Hepatic stellate cell (primary cell): ENCODE measurements at regions not wholly inside any gene's neighbourhood (a gene's known extent, or its start where the extent isn't known, plus 50 kb on each side); places are given as distances from the start of the nearest gene placed in this dataset.

Experiments
- DNase-seq: peaks from one replicate; pipeline ENCODE4 v3.0.0; 2011; ENCODE audit warnings: low spot score

DNA sequence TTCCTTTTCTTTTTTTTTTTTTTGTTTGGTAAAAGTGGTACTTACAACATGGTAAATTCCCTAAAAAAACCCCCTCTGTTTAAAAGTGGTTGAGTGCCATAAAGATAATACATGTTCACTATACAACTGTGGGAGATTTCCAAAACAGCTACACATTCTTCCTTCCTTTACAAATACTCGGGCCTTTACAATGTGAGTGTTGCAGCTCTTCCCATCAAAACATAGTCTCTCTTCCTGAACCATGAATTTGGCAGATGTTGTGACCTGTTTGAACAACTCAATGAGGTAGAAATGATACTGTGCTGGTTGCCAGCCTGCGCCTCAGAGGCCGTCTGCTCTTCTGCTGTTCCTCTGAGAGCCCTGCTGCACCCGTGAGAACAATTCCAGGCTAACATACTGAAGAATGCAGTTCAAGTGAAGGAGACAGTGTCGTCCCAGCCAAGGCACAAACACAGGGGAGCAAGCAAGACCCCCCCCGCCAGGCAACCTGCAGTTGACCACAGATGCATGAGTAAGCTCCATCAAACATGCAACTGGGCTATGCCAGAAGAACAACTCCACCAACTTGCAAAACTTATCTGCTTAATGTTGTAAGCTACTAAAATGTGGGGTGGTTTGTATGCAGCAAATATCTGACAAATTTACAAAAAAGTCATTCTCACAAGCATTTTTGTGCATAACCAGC, 645.0 kb downstream of the PCDH7 start:
- DNase-seq, result no peak

- no peak for DNase-seq
These were observed 645.9 kb downstream of the PCDH7 start for GRCh38 chr4:31366041-31366440.

DNA sequence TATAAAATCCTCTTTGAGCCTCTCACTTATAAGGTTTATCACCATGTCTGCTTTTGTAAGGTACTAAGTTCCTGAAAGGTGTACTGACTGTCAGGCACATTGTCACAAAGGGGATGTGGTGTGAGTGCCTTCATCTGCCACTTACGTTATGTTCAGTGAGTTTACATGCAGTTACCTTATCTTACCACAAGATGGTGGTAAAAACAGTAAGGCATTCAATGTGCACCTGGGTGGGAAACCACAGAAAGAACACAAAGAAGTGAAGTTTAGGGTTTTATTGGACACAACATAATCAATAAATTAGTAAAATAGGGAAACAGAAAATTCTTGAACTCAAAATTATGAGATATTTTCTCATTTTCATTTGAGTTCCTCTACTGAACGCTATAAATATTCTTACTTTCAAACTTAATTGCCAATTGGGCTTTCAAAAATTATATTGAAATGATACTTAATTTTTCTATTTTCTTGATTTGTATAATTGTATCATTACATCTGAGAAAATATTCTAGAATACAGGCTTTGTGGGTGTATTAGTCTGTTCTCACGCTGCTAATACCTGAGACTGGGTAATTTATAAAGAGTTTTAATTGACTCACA, 650.8 kb downstream of the PCDH7 start:
- peak; percentile 9 for DNase-seq

DNA sequence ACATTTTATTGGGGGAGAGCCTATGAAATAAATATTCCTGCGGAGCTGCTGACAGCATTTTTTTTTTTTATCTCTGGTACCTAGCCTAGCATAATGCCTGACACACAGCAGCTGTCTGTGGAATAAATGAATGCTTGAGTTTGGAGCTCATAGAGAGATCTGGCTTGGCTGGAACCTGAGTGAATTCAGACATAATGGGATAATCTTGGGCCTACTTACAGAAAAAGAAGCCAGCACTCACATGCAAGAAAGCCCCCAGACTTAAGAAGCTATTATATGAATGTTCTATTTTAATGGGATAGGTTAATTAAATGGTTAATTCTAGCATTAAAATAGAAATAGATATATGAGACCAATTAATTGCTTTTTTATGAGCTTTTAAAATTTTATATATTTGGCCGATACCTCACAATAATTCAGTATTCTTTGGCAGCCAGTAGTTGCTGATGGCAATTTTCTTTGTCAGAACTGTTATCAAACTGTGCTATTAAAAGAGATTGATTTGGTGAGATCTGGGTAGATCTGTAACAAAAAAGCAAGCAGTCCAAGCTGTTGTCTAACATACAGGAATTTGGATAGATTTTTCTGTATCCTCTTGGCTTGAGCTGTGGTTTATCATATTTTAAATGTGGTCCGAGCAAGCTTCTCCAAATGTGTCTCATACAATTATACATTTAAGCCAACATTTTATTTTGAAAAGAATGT, 654.2 kb downstream of the PCDH7 start:
- DNase-seq, result no peak

DNA sequence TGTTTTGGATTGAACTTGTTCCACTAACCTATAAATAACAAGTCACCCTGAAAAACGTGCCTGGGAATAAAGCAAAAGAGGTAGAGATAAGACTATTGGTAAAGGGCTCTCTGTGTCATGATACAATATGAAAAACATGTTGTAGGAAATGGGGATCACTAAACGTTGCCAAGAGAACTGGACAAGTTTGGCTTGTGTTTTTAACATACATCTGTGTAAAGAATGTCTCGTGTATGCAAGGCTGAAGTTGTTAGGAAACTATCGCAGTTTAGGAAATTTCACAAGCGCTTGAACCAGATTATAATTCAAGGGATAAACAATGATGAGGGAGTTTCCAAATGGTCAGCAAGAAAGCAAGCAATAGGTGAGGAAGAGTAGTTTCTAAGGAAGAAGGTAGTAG, 655.8 kb downstream of the PCDH7 start:
- no peak for DNase-seq

DNA sequence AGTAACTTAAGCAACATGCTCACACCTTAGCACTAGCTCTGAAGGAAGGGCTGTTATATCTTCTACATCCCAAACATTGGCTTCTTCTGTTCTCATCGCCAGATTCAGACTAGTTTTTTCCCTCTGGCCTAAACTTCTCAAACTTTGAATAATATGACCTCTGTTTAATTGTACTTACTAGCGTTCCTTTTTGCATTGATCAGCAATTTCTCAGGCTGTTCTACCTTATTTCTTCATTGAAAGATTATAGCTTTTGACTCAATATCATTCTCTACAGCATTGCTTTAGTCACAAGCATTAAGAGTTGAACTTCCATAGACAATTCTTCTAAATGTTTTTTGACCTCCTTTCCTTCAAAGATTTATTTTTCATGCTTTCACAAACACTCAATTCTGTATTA, 659.2 kb downstream of the PCDH7 start:
- no peak for DNase-seq

GRCh38 chr4:31383767-31384166, 663.6 kb downstream of the PCDH7 start:
- DNase-seq, result no peak

GRCh38 chr4:31390849-31391248, 670.7 kb downstream of the PCDH7 start:
- no peak for DNase-seq

GRCh38 chr4:31391976-31392375, 671.8 kb downstream of the PCDH7 start:
- no peak for DNase-seq

DNA sequence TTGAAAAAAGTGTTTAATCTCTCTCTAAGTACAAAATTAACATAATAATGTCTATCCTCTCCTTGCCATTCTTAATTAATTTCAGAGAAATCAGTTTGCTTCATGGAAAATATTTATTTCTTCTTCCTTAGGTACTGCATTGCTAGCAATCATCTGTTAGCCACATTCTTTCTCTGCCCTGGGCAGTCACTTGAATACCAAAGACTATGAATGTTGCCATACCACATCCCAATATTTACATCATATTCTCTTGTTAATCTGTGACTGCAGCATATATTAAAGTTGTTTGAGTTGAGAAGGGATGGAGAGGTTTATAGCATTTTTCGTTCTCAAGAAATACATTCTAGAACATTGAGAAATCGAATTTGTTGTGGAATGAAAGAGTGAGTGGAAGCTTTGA, 672.8 kb downstream of the PCDH7 start:
- DNase-seq, result no peak

DNA sequence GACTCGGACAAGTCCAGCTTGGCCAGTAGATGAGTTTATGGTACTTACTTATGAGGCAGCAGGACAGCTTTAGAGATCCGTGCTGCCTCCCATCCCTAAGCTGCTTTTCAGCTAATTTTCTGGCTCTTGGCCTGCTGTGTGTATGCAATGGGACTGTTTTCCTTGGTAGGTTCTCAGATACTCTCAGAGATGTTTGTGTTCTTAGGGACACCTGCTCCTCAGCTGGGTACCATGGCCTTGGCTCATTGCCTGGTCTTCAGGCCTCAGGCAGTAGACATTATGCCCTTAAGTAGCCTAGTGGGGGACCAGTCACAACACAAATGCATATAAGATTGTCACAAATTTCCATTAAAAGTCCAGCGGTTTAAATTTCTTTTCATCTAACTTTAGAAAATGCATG, 688.0 kb downstream of the PCDH7 start:
- DNase-seq, result no peak

- DNase-seq, result no peak
These were observed 691.4 kb downstream of the PCDH7 start for GRCh38 chr4:31411565-31411964.

- DNase-seq, result no peak
These were observed 695.5 kb downstream of the PCDH7 start for GRCh38 chr4:31415629-31416028.

DNA sequence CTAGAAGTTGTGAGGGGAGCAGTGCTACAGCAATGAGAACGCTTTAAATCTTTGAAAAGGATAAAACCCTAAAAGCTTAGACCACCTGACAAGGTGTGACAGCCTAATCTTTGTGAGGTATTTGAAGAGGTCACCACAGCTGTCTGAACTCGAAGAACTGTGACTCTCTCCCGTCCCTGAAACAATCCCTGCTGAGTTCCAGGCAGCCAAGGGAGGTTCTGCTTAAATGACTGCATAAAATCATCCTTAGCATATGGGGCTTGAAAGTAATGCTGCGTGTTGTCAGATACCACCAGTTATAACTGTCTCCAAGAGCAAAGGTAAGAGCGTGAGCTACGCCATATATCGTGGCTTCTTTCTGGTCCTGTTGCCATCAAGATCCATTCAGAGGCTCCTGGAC, 696.3 kb downstream of the PCDH7 start:
- no peak for DNase-seq

- no peak for DNase-seq
These were observed 696.9 kb downstream of the PCDH7 start for GRCh38 chr4:31417040-31417439.

GRCh38 chr4:31422006-31422405, 701.8 kb downstream of the PCDH7 start:
- no peak for DNase-seq

DNA sequence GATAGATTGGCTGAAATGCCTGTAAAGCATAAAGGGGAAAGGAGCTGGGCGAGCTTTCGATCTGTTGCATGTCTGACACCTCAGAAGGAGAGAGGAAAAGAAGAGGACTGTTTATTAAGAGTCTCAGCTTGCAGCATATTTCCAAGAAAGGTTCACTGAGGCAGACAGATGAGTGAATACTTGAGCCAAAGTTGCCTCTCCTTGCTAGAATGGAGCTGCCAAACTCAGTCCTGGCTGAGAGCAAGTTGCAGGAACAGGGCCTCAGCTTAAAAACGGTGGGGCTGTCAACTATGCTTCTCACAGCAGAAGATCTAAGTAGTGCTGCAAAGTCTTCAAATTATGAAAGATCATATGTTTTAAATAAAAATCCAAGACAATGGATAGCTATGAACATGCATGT, 707.5 kb downstream of the PCDH7 start:
- DNase-seq, result no peak

DNA sequence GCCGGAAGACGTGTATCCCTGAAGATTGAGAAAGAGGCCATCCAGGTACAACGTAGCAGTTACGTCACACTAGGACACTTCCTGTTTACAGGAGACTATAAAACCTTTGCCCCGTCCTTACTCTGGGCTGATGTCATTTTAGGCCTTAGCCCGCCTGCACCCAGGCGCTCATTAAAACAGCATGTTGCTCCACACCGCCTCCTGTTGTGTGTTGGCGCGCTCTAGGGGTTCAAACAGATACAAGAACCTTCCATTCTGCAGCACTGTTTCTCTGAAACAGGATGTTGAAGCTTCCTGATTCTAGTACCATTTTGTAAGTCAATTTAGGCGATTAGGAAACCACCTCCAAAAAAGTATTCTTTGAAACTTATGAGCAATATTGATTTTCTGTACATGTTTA, 722.1 kb downstream of the PCDH7 start:
- DNase-seq, result no peak

DNA sequence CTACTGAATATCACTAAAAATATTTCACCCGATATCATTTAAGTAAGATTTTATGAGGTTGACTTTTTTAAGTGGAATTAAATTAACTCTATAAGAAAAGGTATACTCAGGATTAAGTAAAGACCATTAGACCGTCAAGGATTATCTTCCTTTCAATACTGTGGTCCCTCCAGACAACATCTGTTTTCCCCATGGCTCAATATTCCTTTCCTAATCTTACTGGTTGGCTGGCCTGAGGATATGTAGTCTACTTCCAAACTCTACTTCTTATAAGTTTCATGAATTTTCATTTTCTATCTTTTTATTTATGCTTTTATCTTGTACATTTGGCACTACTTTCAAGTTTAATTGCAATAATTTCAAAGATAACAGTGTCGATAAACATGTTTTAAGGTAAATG, 725.4 kb downstream of the PCDH7 start:
- DNase-seq, result no peak

GRCh38 chr4:31455612-31456011, 735.4 kb downstream of the PCDH7 start:
- no peak for DNase-seq

DNA sequence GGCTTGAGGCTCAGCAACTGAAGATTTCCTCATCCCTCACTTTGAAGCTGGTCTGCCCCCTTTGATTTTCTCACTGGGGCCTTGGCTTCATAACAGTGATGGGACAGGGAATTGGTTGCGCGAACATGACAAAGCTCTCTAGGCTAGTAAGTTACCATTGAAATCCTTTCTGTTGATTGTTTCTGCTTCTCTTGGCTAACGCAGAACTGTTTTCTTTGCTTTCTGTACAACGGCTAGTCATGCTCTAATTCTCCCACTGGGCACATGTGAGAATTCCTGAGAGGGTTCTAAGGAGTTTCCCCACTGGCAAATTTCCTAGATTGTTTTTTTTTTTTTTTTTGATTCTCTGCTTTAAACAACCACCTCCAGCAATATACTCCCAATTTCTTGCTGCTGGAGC, 738.6 kb downstream of the PCDH7 start:
- DNase-seq, result no peak

GRCh38 chr4:31461421-31461820, 741.3 kb downstream of the PCDH7 start:
- no peak for DNase-seq

DNA sequence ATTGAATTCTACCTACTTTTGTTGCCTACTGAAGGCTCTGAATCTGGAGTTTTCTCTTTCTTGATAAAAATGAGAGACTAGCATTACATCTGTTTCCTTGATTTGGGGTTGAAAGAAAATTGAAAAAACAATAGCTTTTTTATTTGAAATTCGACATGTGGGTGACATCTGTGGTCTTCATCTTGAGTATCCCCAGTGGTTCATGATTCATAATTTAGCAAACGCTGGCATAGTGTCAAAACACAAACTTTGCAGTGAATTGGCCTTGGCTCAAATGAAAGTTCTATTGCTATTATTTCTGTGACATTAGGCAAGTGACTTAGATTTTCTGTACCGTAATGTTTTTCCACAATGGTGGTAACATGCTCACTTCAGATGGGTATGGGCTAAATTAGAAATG, 747.6 kb downstream of the PCDH7 start:
- DNase-seq, result no peak

- DNase-seq, result no peak
These were observed 754.1 kb downstream of the PCDH7 start for GRCh38 chr4:31474221-31474620.
